Stimulated activated naive B cell treated with anti-CD40 and anti-IgM and Interleukin-4, amounts not matched to agents 10 μg/mL and 1 μg/mL and 100 μg/mL, for 72 hours (primary cell): ENCODE measurements at regions not wholly inside any gene's neighbourhood (a gene's known extent, or its start where the extent isn't known, plus 50 kb on each side); places are given as distances from the start of the nearest gene placed in this dataset.
A peak's percentile ranks its signal among the peaks of the same experiment; 100 is the strongest.
"Not testable (repeated sequence)": the region's sequence is repeated elsewhere in the genome, so short reads cannot be mapped to it uniquely, and the experiment has no call there.

Source experiments
- ATAC-seq, 2 donors: fragments of 150-1000 bp; cut with Tn5 transposase; replicated peaks; 2 replicates each; pipeline ENCODE4 v1.10.0; 2021; ENCODE audit warnings: moderate library complexity in 1 of 2
- DNase-seq: peaks from one replicate; pipeline ENCODE4 v3.0.0; 2021
- H3K27ac Mint-ChIP-seq: one replicate; pipeline ENCODE4 v1.8.0; 2022; ENCODE audit warnings: mild to moderate bottlenecking, mixed read lengths
- H3K27me3 Mint-ChIP-seq, 2 donors: one replicate each; pipeline ENCODE4 v1.8.0; 2022; ENCODE audit warnings: mixed read lengths in 2 of 2
- H3K36me3 Mint-ChIP-seq, 2 donors: one replicate each; pipeline ENCODE4 v1.8.0; 2022; ENCODE audit warnings: mixed read lengths in 2 of 2, mild to moderate bottlenecking in 1 of 2
- H3K4me1 Mint-ChIP-seq, 2 donors: one replicate each; pipeline ENCODE4 v1.8.0; 2022; ENCODE audit warnings: mixed read lengths in 2 of 2, mild to moderate bottlenecking in 1 of 2
- H3K4me3 Mint-ChIP-seq, 2 donors: one replicate each; pipeline ENCODE4 v1.8.0; 2022; ENCODE audit warnings: mild to moderate bottlenecking in 2 of 2, mixed read lengths in 2 of 2, moderate library complexity in 1 of 2
- H3K9me3 Mint-ChIP-seq, 2 donors: one replicate each; pipeline ENCODE4 v1.8.0; 2022; ENCODE audit warnings: mixed read lengths in 2 of 2, mild to moderate bottlenecking in 1 of 2

- no peak for DNase-seq
- peaks cover 0 to 7% of the 10 kb centered on the region in 2 donors for H3K27me3 Mint-ChIP-seq
- no peak overlapping the region for H3K27ac Mint-ChIP-seq
- no peak for ATAC-seq
- H3K4me1 Mint-ChIP-seq, result peaks cover 10 to 12% of the 10 kb centered on the region in 2 donors
- H3K4me3 Mint-ChIP-seq, result no peak overlapping the region
- peaks cover 2 to 25% of the 10 kb centered on the region in 2 donors for H3K36me3 Mint-ChIP-seq
- H3K9me3 Mint-ChIP-seq, result peaks cover 13 to 20% of the 10 kb centered on the region in 2 donors
Observed at GRCh38 chrX:994780-995179, 217.7 kb downstream of the CRLF2 start.

GRCh38 chrX:989959-990510 lies 222.4 kb downstream of the CRLF2 start:
- ATAC-seq (peak; percentile 97 to 99), DNase-seq (peak; percentile 91)
- H3K9me3 Mint-ChIP-seq, result peaks cover 13 to 20% of the 10 kb centered on the region in 2 donors
- peaks cover 2 to 25% of the 10 kb centered on the region in 2 donors for H3K36me3 Mint-ChIP-seq
- peaks cover 0 to 7% of the 10 kb centered on the region in 2 donors for H3K27me3 Mint-ChIP-seq
- peak overlapping the region; percentile 96 for H3K27ac Mint-ChIP-seq
- peaks cover 10% of the 10 kb centered on the region in 2 donors for H3K4me1 Mint-ChIP-seq
- H3K4me3 Mint-ChIP-seq, result peak overlapping the region; percentile 76 to 85

- not testable (repeated sequence) for H3K27ac Mint-ChIP-seq
- peaks cover 10% of the 10 kb centered on the region in 2 donors for H3K4me1 Mint-ChIP-seq
- H3K36me3 Mint-ChIP-seq, result peaks cover 2 to 20% of the 10 kb centered on the region in 2 donors
Observed at GRCh38 chrX:988530-988929, 223.9 kb downstream of the CRLF2 start.

GRCh38 chrX:981791-982626 lies 230.4 kb downstream of the CRLF2 start:
- Mint-ChIP-seq H3K4me3 (peak overlapping the region in 1 of 2 donors; percentile 46), H3K9me3 (peaks cover 6 to 7% of the 10 kb centered on the region in 2 donors), H3K27ac (no peak overlapping the region), H3K27me3 (peaks cover 34 to 43% of the 10 kb centered on the region in 2 donors), H3K36me3 (peaks cover 4% of the 10 kb centered on the region in 2 donors), H3K4me1 (peaks cover 20 to 25% of the 10 kb centered on the region in 2 donors)
- no peak for ATAC-seq
- DNase-seq, result no peak

More at GRCh38 chrX:988530-988929, 223.9 kb downstream of the CRLF2 start:
- not testable (repeated sequence) for ATAC-seq, H3K4me3 Mint-ChIP-seq, DNase-seq
- Mint-ChIP-seq H3K27me3 (peaks cover 6 to 12% of the 10 kb centered on the region in 2 donors), H3K9me3 (peaks cover 18 to 20% of the 10 kb centered on the region in 2 donors)

GRCh38 chrX:980587-981235 lies 231.7 kb downstream of the CRLF2 start:
- no peak for ATAC-seq
- peak overlapping the region; percentile 20 for H3K27ac Mint-ChIP-seq
- H3K36me3 Mint-ChIP-seq, result peaks cover 4 to 9% of the 10 kb centered on the region in 2 donors
- H3K27me3 Mint-ChIP-seq, result peaks cover 35 to 43% of the 10 kb centered on the region in 2 donors
- no peak for DNase-seq
- H3K4me3 Mint-ChIP-seq, result peak overlapping the region in 1 of 2 donors; percentile 54
- H3K4me1 Mint-ChIP-seq, result peaks cover 20 to 25% of the 10 kb centered on the region in 2 donors
- peaks cover 12 to 13% of the 10 kb centered on the region in 2 donors for H3K9me3 Mint-ChIP-seq

- Mint-ChIP-seq H3K27me3 (peaks cover 41 to 45% of the 10 kb centered on the region in 2 donors), H3K4me1 (peaks cover 20 to 25% of the 10 kb centered on the region in 2 donors), H3K9me3 (peaks cover 12 to 13% of the 10 kb centered on the region in 2 donors)
- ATAC-seq, H3K4me3 Mint-ChIP-seq, H3K27ac Mint-ChIP-seq, DNase-seq, H3K36me3 Mint-ChIP-seq: not testable (repeated sequence)
Observed at GRCh38 chrX:979127-979526, 233.3 kb downstream of the CRLF2 start.

- peaks cover 9 to 11% of the 10 kb centered on the region in 2 donors for H3K27me3 Mint-ChIP-seq
- no peaks in the 10 kb centered on the region for H3K4me1 Mint-ChIP-seq
- no peak overlapping the region for H3K4me3 Mint-ChIP-seq
Observed at GRCh38 chrX:973010-973632, 239.3 kb downstream of the CRLF2 start.

GRCh38 chrX:968148-968965 lies 244.1 kb downstream of the CRLF2 start:
- H3K27ac Mint-ChIP-seq, result no peak overlapping the region
- ATAC-seq (no peak), DNase-seq (no peak)
- H3K9me3 Mint-ChIP-seq, result no peaks in the 10 kb centered on the region
- H3K36me3 Mint-ChIP-seq, result no peaks in the 10 kb centered on the region
- H3K27me3 Mint-ChIP-seq, result peaks cover 0 to 17% of the 10 kb centered on the region in 2 donors
- peaks cover 0 to 8% of the 10 kb centered on the region in 2 donors for H3K4me1 Mint-ChIP-seq
- H3K4me3 Mint-ChIP-seq, result no peak overlapping the region

More at GRCh38 chrX:973010-973632, 239.3 kb downstream of the CRLF2 start:
- no peak overlapping the region for H3K27ac Mint-ChIP-seq
- H3K36me3 Mint-ChIP-seq, result peaks cover 0 to 5% of the 10 kb centered on the region in 2 donors
- H3K9me3 Mint-ChIP-seq, result peaks cover 6 to 9% of the 10 kb centered on the region in 2 donors
- DNase-seq (no peak), ATAC-seq (no peak)

GRCh38 chrX:966396-967070 lies 245.9 kb downstream of the CRLF2 start:
- Mint-ChIP-seq H3K9me3 (no peaks in the 10 kb centered on the region), H3K4me1 (peaks cover 0 to 8% of the 10 kb centered on the region in 2 donors), H3K36me3 (no peaks in the 10 kb centered on the region), H3K4me3 (no peak overlapping the region), H3K27ac (no peak overlapping the region), H3K27me3 (peaks cover 6 to 20% of the 10 kb centered on the region in 2 donors)
- no peak for DNase-seq
- no peak for ATAC-seq

GRCh38 chrX:964831-965416 lies 247.5 kb downstream of the CRLF2 start:
- Mint-ChIP-seq H3K9me3 (no peaks in the 10 kb centered on the region), H3K27ac (peak overlapping the region; percentile 1), H3K4me3 (peak overlapping the region; percentile 37 to 66), H3K4me1 (peaks cover 0 to 8% of the 10 kb centered on the region in 2 donors), H3K36me3 (no peaks in the 10 kb centered on the region), H3K27me3 (peaks cover 16 to 26% of the 10 kb centered on the region in 2 donors)
- DNase-seq (no peak), ATAC-seq (no peak)

- peaks cover 0 to 8% of the 10 kb centered on the region in 2 donors for H3K4me1 Mint-ChIP-seq
- DNase-seq, result no peak
- no peaks in the 10 kb centered on the region for H3K9me3 Mint-ChIP-seq
- H3K36me3 Mint-ChIP-seq, result no peaks in the 10 kb centered on the region
- ATAC-seq, result no peak
- H3K4me3 Mint-ChIP-seq, result no peak overlapping the region
- H3K27me3 Mint-ChIP-seq, result peaks cover 16 to 31% of the 10 kb centered on the region in 2 donors
- H3K27ac Mint-ChIP-seq, result no peak overlapping the region
Observed at GRCh38 chrX:960821-961220, 251.6 kb downstream of the CRLF2 start.

GRCh38 chrX:959595-959994 lies 252.9 kb downstream of the CRLF2 start:
- Mint-ChIP-seq H3K9me3 (no peaks in the 10 kb centered on the region), H3K27ac (no peak overlapping the region), H3K4me3 (no peak overlapping the region)

More at GRCh38 chrX:959595-959994, 252.9 kb downstream of the CRLF2 start:
- ATAC-seq (no peak), DNase-seq (no peak)
- Mint-ChIP-seq H3K4me1 (peaks cover 0 to 4% of the 10 kb centered on the region in 2 donors), H3K36me3 (no peaks in the 10 kb centered on the region), H3K27me3 (peaks cover 16 to 25% of the 10 kb centered on the region in 2 donors)
